OCI-M1 (cell line): ENCODE measurements at regions not wholly inside any gene's neighbourhood (a gene's known extent, or its start where the extent isn't known, plus 50 kb on each side); places are given as distances from the start of the nearest gene placed in this dataset.

Experiments used
- DNase-seq: peaks from one replicate; lab custom pipeline; 2025; lab: John Stamatoyannopoulos, UW

- DNase-seq, result no peak
These were observed 64.3 kb upstream of the FGFR2 start for GRCh38 chr10:121662531-121662930.

- no peak for DNase-seq
These were observed 63.2 kb upstream of the FGFR2 start for GRCh38 chr10:121661451-121661851.

- DNase-seq, result no peak
These were observed 61.0 kb upstream of the FGFR2 start for GRCh38 chr10:121659236-121659635.

GRCh38 chr10:121658611-121659010 lies 60.4 kb upstream of the FGFR2 start:
- no peak for DNase-seq

GRCh38 chr10:121658111-121658510 lies 59.9 kb upstream of the FGFR2 start:
- no peak for DNase-seq

GRCh38 chr10:121655254-121656144 lies 57.3 kb upstream of the FGFR2 start:
- DNase-seq, result no peak

- DNase-seq, result no peak
These were observed 55.8 kb upstream of the FGFR2 start for GRCh38 chr10:121654021-121654545.

- DNase-seq, result no peak
These were observed 55.4 kb upstream of the FGFR2 start for GRCh38 chr10:121653608-121654007.

GRCh38 chr10:121648493-121648892 lies 50.2 kb upstream of the FGFR2 start:
- DNase-seq, result no peak

GRCh38 chr10:121648059-121648458 lies 49.8 kb upstream of the FGFR2 start:
- no peak for DNase-seq
